HG03103 (cell line): ENCODE measurements at regions not wholly inside any gene's neighbourhood (a gene's known extent, or its start where the extent isn't known, plus 50 kb on each side); places are given as distances from the start of the nearest gene placed in this dataset.
"Not testable (repeated sequence)": the region's sequence is repeated elsewhere in the genome, so short reads cannot be mapped to it uniquely, and the experiment has no call there.

Experiments used
- ATAC-seq: cut with Tn5 transposase; IDR thresholded peaks from one replicate; pipeline ENCODE4 v1.9.1; 2021; ENCODE audit warnings: low read depth; ENCODE audit not compliant: unreplicated experiment

- no peak for ATAC-seq
Measured at GRCh38 chrX:859329-859728, 228.7 kb downstream of the SHOX start.

GRCh38 chrX:858542-859078 lies 228.0 kb downstream of the SHOX start:
- ATAC-seq = no peak

GRCh38 chrX:857376-857775 lies 226.8 kb downstream of the SHOX start:
- ATAC-seq = no peak

- ATAC-seq = no peak
Measured at GRCh38 chrX:856566-857290, 226.1 kb downstream of the SHOX start.

GRCh38 chrX:853304-853703 lies 222.7 kb downstream of the SHOX start:
- ATAC-seq = no peak

- ATAC-seq = no peak
Measured at GRCh38 chrX:850471-850916, 219.9 kb downstream of the SHOX start.

- no peak for ATAC-seq
Measured at GRCh38 chrX:848386-848785, 217.8 kb downstream of the SHOX start.

GRCh38 chrX:843306-843705 lies 212.7 kb downstream of the SHOX start:
- no peak for ATAC-seq

GRCh38 chrX:840556-840955 lies 210.0 kb downstream of the SHOX start:
- ATAC-seq = no peak

- ATAC-seq = not testable (repeated sequence)
Measured at GRCh38 chrX:838666-839065, 208.1 kb downstream of the SHOX start.

GRCh38 chrX:835857-836256 lies 205.3 kb downstream of the SHOX start:
- ATAC-seq = not testable (repeated sequence)

GRCh38 chrX:830532-830931 lies 199.9 kb downstream of the SHOX start:
- ATAC-seq = no peak

- ATAC-seq = no peak
Measured at GRCh38 chrX:829145-829544, 198.6 kb downstream of the SHOX start.

GRCh38 chrX:828411-828959 lies 197.9 kb downstream of the SHOX start:
- ATAC-seq = no peak

GRCh38 chrX:826448-826847 lies 195.9 kb downstream of the SHOX start:
- no peak for ATAC-seq

GRCh38 chrX:825991-826390 lies 195.4 kb downstream of the SHOX start:
- no peak for ATAC-seq

- ATAC-seq = not testable (repeated sequence)
Measured at GRCh38 chrX:823073-823472, 192.5 kb downstream of the SHOX start.

- no peak for ATAC-seq
Measured at GRCh38 chrX:821327-822107, 190.9 kb downstream of the SHOX start.

GRCh38 chrX:819684-820083 lies 189.1 kb downstream of the SHOX start:
- no peak for ATAC-seq

GRCh38 chrX:817759-818300 lies 187.2 kb downstream of the SHOX start:
- no peak for ATAC-seq

GRCh38 chrX:817147-817546 lies 186.6 kb downstream of the SHOX start:
- ATAC-seq = not testable (repeated sequence)
